GM12878 (cell line): ENCODE measurements at regions not wholly inside any gene's neighbourhood (a gene's known extent, or its start where the extent isn't known, plus 50 kb on each side); places are given as distances from the start of the nearest gene placed in this dataset.

Experiments used
- ATAC-seq: fragments of 200-7000 bp; cut with Tn5 transposase; 3 replicates; pipeline ENCODE4 v1.9.1; 2020; ENCODE audit warnings: mild to moderate bottlenecking, moderate library complexity
- BruUV-seq: library from RNA; stranded (reverse); fragments of 400-500 nt; replicated peaks from 2 replicates; lab custom pipeline; 2021; lab: Mats Ljungman, UMichigan
- CTCF ChIA-PET: fragments of 300-600 bp; sonication (Branson Sonifier 250); formaldehyde crosslinking; extraction: SDS; loops from one replicate; lab custom pipeline; 2021; ENCODE audit warnings: inconsistent platforms; lab: Yijun Ruan, JAX
- POLR2A ChIA-PET: fragments of 350-600 bp; formaldehyde crosslinking; extraction: SDS; loops from one replicate; lab custom pipeline; 2021; ENCODE audit warnings: inconsistent platforms; lab: Charles Lee
- RAD21 ChIA-PET: fragments of 300-600 bp; sonication (Branson Sonifier 250); formaldehyde crosslinking; loops from one replicate; lab custom pipeline; 2023; ENCODE audit warnings: antibody characterized with exemption; ENCODE audit not compliant: unreplicated experiment; lab: Charles Lee
- SMC1A ChIA-PET: fragments of 300-600 bp; sonication (Branson Sonifier 250); formaldehyde crosslinking; loops from one replicate; lab custom pipeline; 2023; ENCODE audit not compliant: unreplicated experiment, uncharacterized antibody; lab: Charles Lee
- DNase-seq: peaks from one replicate; pipeline ENCODE4 v3.0.0-alpha.2; 2011; ENCODE audit warnings: low read depth, low spot score
- FAIRE-seq: peaks from 3 replicates; lab custom pipeline; 2011; peaks lifted over from hg19 to GRCh38; lab: Jason Lieb, UNC
- H2AFZ ChIP-seq: 2 replicates; pipeline ENCODE4 v1.6.0; 2011; ENCODE audit warnings: low read depth, low read length, control low read depth; ENCODE audit not compliant: control insufficient read depth
- H3K27ac ChIP-seq: 2 replicates; pipeline ENCODE4 v1.5.1; 2011; ENCODE audit warnings: control low read depth; ENCODE audit not compliant: control insufficient read depth, insufficient read depth
- H3K27me3 ChIP-seq, 2 experiments: replicated peaks in 1 of 2; 2 replicates each; pipeline versions ENCODE4 v1.6.0 to v1.6.1; 2011; ENCODE audit warnings: low read length in 1 of 2; ENCODE audit not compliant: control insufficient read depth in 2 of 2, insufficient read depth in 2 of 2
- H3K36me3 ChIP-seq, 2 experiments: 2 replicates each; pipeline ENCODE4 v1.5.1; 2011; ENCODE audit warnings: low read length in 1 of 2; ENCODE audit not compliant: control insufficient read depth in 2 of 2, insufficient read depth in 2 of 2
- H3K4me1 ChIP-seq: 2 replicates; pipeline ENCODE4 v1.6.1; 2011; ENCODE audit warnings: mild to moderate bottlenecking, low read length, moderate library complexity, mixed read lengths; ENCODE audit not compliant: control insufficient read depth, insufficient read depth
- H3K4me2 ChIP-seq: 2 replicates; pipeline ENCODE4 v1.6.0; 2011; ENCODE audit warnings: control low read depth; ENCODE audit not compliant: control insufficient read depth, insufficient read depth
- H3K4me3 ChIP-seq: fragments of 200-600 bp; sonication (generic); 2 replicates; pipeline ENCODE4 v1.5.1; 2016
- H3K79me2 ChIP-seq: 2 replicates; pipeline ENCODE4 v1.6.0; 2011; ENCODE audit warnings: low read length; ENCODE audit not compliant: control insufficient read depth, insufficient read depth
- H3K9ac ChIP-seq: 2 replicates; pipeline ENCODE4 v1.8.0; 2011; ENCODE audit warnings: low read length, control low read depth, mixed read lengths; ENCODE audit not compliant: control insufficient read depth, insufficient read depth
- H3K9me3 ChIP-seq: replicated peaks from 3 replicates; pipeline ENCODE4 v1.5.1; 2011; ENCODE audit warnings: mild to moderate bottlenecking, low read length; ENCODE audit not compliant: control insufficient read depth, insufficient read depth
- H4K20me1 ChIP-seq: 2 replicates; pipeline ENCODE4 v1.6.0; 2011; ENCODE audit not compliant: control insufficient read depth, insufficient read depth
- BHLHE40 ChIP-seq, 2 experiments: fragments of 450-650 bp in 1 of 2; IDR thresholded peaks; 2 replicates each; pipeline ENCODE4 v1.6.1; 2011 to 2017; ENCODE audit warnings: low read depth in 2 of 2, borderline replicate concordance in 1 of 2, improper control_type of control experiment in 1 of 2, low read length in 1 of 2, mild to moderate bottlenecking in 1 of 2
- LARP7 ChIP-seq: fragments of 450-650 bp; IDR thresholded peaks from 2 replicates; pipeline ENCODE4 v1.6.1; 2017; ENCODE audit warnings: mild to moderate bottlenecking
- NKRF ChIP-seq: fragments of 450-650 bp; conservative IDR thresholded peaks from 2 replicates; pipeline ENCODE4 v1.6.1; 2017; ENCODE audit warnings: mild to moderate bottlenecking, moderate library complexity
- NR2F1 ChIP-seq: fragments of 450-650 bp; conservative IDR thresholded peaks from 2 replicates; pipeline ENCODE4 v1.6.1; 2017; ENCODE audit warnings: mild to moderate bottlenecking
- RAD51 ChIP-seq: fragments of 450-650 bp; IDR thresholded peaks from 2 replicates; pipeline ENCODE4 v1.6.1; 2016; ENCODE audit warnings: moderate library complexity, mild to moderate bottlenecking, inconsistent platforms
- SREBF2 ChIP-seq: IDR thresholded peaks from 2 replicates; pipeline ENCODE4 v1.6.1; 2012; ENCODE audit warnings: mild to moderate bottlenecking, low read length
- WGBS: methylation state at CpG from one replicate; pipeline ENCODE4 v1.1.6; 2016; ENCODE audit warnings: low lambda C conversion rate; ENCODE audit not compliant: insufficient replicate concordance, insufficient coverage; ENCODE audit errors: missing lambda C conversion rate; 5-methylcytosine and 5-hydroxymethylcytosine counted together
- in situ Hi-C: fragments of 300-500 bp; cut with MboI; formaldehyde crosslinking; loops from 9 replicates; pipeline ENCODE4 v1.14.3; 2018; ENCODE audit warnings: mixed read lengths
- intact Hi-C: fragments of 100-400 bp; cut with micrococcal nuclease; formaldehyde crosslinking; loops from one replicate; pipeline ENCODE4 v1.14.2; 2022; ENCODE audit not compliant: unreplicated experiment

DNA sequence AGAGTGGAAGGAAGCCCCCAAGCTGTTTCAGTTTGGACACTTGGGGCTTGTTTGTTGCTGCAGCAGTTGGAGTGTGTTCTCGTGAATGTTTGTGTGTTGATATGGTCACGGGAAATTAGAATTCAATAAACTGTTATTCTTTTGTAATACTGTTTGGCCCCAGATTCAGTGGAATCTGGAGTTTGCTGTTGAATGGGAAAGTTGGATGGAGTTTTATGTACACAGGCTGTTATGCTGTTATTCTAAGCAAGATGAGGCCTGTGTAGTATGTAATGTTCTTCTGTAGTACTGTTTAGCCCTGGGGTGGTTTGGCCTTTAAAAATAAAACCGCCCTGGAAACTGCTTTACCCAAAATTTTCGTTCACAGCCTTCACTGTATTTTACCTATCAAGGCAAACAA lies 810.4 kb upstream of the HS6ST1 start:
- H3K9me3 ChIP-seq: peaks cover 5% of the 10 kb centered on the region; the same call in 2 of the 3 replicates
- intact Hi-C loops (no loop called here), in situ Hi-C loops (no loop called here)
- ChIA-PET CTCF (interaction anchor here (1.0 kb wide), 1 partner anchor 10 kb away, joined by 3 read pairs; no protein-coding TSS in a partner anchor), RAD21 (no interaction called here), SMC1A (no interaction called here), POLR2A (no interaction called here)
- H3K27me3 ChIP-seq: no peaks in the 10 kb centered on the region
- TF ChIP-seq RAD51: no peak
- TF ChIP-seq LARP7: no peak
- TF ChIP-seq SREBF2: no peak
- no peak for TF ChIP-seq BHLHE40 (IDR thresholded peaks at IDR 0.05; ENCODE audit: borderline replicate concordance in 1 of 2, low read depth in 2 of 2, low read length in 1 of 2)
- no peak for TF ChIP-seq NR2F1
- no peak for TF ChIP-seq NKRF
- no peaks in the 10 kb centered on the region for H3K36me3 ChIP-seq
- no peak for ATAC-seq
- BruUV-seq: no TSS peak
- H3K4me3 ChIP-seq: no peak overlapping the region
- no peaks in the 10 kb centered on the region for H3K79me2 ChIP-seq
- no peaks in the 10 kb centered on the region for H4K20me1 ChIP-seq
- no peak overlapping the region for H3K4me2 ChIP-seq
- no peak for FAIRE-seq
- no peak overlapping the region for H3K27ac ChIP-seq
- 16% methylated on average over 4 of the region's 4 CpGs for WGBS
- no peaks in the 10 kb centered on the region for H3K4me1 ChIP-seq
- peak overlapping the region; percentile 26; the same call in 1 of the 2 replicates for H2AFZ ChIP-seq
- DNase-seq: no peak
- H3K9ac ChIP-seq: no peak overlapping the region
